NCI-H1417 (cell line): ENCODE measurements at regions not wholly inside any gene's neighbourhood (a gene's known extent, or its start where the extent isn't known, plus 50 kb on each side); places are given as distances from the start of the nearest gene placed in this dataset.

Experiments
- DNase-seq, 3 experiments: peaks; one replicate each; lab custom pipeline; 2025; lab: John Stamatoyannopoulos, UW

DNA sequence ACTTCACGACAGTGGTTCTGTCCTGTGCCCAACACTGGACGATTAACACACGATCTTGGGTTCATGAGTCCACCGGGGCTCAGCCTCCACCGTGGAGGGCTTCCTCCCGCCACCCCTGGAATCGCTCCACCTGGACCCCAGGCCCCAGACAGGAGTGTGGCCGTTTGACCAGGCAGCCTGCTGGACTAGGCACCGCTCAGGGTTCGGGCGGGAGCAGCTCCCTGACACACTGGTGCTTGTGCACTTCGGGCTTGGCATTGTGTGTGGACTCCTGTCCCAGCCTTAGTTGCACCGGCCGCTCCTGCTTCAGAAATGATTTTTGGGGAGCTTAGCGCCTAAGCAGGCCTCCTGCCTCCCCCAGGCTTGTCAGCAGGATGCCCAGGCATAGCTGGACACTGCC, 617.4 kb upstream of the SALL3 start:
- no peak for DNase-seq

- no peak for DNase-seq
Observed at GRCh38 chr18:78363556-78364387, 615.8 kb upstream of the SALL3 start.

DNA sequence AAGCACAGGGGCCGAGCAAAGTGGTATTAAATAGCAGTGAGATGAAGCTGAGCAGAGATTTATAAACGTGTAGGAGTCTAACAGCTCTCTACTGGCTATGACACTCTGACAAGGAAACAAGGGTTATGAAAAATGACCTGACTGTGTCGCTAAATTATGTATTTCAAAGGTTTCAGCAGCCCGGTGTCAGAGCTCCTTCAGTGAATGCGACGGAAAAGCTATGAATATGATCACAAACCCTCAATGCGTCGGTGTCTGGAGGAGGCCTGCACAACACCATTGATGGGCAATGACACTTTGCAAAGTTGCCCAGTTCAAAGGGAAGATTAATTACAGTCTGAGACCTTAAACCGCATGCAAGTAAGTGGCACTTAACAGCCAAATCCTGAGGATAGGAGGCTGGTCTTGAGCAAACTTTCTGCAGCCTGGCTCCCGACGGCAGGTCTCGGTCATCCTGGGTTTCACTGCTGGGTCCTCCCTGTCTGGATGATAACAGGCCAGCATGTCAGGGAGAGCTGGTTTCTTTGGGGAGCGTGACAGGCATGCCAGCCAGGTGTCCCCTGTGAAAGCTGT, 615.1 kb upstream of the SALL3 start:
- DNase-seq, result no peak

GRCh38 chr18:78367996-78368395, 611.6 kb upstream of the SALL3 start:
- no peak for DNase-seq

DNA sequence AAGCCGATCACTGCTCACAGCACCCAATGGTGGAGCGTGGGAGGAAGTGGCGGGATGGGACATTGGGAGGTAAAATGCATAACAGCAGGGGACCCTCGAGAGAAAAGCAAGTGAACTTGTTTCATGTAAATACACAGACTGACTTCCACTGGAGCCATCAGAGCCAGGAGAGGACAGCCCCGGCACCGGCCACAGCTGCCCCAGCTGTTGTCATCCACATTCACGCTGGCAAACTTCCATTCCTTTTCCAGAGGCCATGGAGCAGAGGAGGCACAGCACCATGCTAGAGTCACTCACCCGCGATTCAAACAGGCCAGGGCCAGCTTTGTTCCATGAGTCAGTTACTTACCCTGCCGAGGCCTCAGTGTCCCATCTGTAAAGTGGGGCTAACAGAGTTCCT, 610.9 kb upstream of the SALL3 start:
- DNase-seq, result no peak

- peak in 2 of 3 experiments; percentile 16 to 52 for DNase-seq
Observed at GRCh38 chr18:78376046-78376445, 603.6 kb upstream of the SALL3 start.

DNA sequence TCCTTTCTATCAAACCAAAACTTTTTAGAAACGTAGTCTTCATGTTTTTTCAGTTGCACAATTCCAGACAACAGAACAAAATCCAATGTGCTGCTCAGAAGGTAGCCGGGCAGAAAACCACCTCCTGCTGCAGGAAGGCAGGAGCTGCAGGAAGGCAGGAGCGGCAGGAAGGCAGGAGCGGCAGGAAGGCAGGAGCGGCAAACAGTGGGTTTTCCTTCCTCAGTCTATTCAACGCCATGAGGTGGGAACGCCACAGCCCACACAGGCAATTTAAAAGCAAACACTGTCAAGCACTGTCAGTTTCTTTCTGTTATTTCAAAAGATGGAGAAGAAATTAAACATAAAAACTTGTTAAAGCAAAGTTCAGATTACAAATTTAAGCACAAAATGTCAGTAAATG, 601.2 kb upstream of the SALL3 start:
- DNase-seq, result no peak

GRCh38 chr18:78378983-78379382, 600.6 kb upstream of the SALL3 start:
- DNase-seq, result no peak

GRCh38 chr18:78390348-78390951, 589.2 kb upstream of the SALL3 start:
- DNase-seq, result no peak

- no peak for DNase-seq
Observed at GRCh38 chr18:78390952-78391348, 588.7 kb upstream of the SALL3 start.

DNA sequence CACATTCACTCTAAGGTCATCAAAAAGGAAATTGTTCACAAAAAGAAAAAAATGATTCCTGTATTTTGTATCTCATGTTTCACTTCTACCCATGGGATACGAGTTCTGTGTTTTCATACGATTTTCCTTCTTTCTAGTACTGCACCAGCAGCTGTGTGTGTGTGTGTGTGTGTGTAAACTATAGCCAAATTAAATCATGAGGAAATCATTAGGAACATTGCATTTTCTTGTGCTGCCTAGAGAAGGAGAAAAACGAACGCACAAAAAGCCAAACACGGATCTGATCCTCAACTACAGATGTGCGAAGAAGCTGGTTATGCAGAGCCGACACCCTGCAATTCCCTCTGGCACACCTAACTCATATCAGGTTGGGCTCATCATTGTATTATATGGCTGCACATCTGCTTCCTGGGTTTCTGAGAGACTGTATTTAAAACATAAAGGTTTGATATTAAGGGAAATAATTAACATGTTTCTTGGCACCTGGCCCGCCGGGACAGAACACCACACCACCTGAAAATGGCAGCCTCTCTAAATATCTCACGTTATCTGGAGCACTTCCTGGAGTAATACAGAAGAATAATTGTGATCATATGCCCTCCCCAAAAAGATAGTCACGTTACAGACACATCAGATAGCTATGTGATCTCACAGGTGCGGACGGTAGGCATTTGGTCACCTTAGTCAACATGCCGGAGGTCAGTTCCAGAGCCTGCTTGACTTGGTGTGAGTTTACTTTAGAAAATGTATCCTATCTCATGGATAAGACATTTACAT, 586.3 kb upstream of the SALL3 start:
- no peak for DNase-seq

DNA sequence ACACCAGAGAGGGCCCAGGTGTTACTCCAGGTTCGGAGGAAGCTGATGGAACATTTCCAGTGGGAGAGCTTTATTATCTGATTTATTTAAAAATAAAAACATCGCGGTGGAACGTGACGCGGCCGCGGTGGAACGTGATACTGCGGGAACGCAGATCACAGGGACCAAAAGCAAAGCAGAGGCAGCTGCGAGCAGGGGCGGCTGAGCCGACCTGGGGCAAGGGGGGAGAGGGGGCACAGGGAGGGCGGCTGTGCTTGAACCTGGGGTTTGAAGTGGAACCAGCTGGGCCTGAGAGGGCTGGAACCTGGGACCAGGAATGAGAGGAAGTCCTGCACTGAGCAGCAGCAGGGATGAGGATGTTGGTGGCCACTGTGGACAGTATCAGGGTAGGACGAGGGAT, 583.5 kb upstream of the SALL3 start:
- no peak for DNase-seq

- DNase-seq, result no peak
Observed at GRCh38 chr18:78396756-78397155, 582.9 kb upstream of the SALL3 start.

DNA sequence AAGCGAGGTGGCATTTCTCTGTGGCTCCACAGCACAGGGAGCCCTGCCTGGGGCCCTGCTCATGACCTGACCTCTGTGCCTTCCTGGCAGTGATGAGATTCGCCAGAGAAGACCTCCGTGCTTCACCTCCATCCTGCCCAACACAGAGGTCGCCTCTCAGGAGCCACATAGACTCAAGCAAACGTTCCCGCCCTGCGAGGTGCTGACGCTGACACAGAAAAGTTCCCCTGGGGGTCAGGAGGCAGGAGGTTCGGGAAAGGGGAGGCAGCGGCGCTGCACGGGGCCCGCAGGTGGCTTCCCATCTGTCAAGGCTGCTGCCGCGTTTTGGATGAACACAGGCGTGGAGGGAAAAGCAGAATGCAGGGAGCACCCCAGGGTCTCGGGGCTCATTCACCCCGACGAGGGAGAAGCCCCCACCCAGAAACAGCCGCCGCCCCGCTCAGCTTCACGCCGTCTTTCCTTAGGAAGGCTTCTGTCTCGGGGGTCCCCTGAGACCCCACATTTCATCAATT, 579.6 kb upstream of the SALL3 start:
- DNase-seq, result no peak

GRCh38 chr18:78402440-78402839, 577.2 kb upstream of the SALL3 start:
- no peak for DNase-seq

DNA sequence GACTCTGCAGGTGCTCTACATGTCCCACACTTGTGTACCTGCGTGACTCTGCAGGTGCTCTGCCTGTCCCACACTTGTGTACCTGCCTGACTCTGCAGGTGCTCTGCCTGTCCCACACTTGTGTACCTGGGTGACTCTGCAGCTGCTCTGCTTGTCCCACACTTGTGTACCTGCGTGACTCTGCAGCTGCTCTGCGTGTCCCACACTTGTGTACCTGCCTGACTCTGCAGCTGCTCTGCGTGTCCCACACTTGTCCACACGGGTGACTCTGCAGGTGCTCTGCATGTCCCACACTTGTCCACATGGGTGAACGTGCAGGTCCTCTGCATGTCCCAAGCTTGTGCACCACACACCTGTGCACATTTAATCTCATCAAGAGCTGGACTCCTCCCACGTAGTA, 576.7 kb upstream of the SALL3 start:
- no peak for DNase-seq

- DNase-seq, result no peak
Observed at GRCh38 chr18:78403371-78403770, 576.2 kb upstream of the SALL3 start.

DNA sequence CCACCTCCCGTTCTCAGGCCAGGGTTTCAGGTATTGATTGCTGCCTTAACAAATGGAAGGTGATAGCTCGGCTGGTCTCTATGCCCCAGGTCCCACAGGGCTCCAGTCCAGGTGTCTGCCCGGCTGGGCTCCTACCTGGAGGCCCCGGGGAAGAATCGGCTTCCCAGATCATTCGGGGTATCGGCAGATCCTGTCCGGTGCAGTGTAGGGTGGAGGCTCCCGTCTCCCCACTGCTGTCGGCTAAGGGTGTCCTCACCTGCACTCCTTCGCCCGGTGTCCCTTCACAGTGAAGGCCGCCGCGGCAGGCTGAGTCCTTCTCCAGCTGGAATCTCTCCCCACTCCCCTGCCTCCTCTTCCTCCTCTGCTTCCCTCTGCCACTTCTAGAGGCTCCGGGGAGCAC, 573.9 kb upstream of the SALL3 start:
- no peak for DNase-seq

GRCh38 chr18:78406743-78407465, 572.7 kb upstream of the SALL3 start:
- DNase-seq, result peak in 2 of 3 experiments; percentile 87 to 91

DNA sequence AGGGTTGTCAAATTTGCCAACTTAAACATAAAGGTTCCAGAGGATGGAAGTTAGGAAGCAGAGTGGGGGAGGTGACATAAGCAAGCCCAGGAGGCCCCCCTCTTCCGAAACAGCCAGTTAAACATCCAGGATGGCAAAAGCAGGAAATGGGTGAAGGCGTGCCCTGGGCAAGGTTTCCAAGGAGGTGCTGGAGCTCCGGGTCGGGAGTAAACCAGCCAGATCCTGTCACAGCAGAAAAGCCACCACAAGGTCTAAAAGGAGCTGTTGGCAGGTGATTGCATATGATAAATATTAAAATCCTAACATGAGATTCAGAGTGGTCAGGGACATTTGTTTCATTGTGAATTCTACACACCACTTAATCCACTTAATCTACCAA, 572.2 kb upstream of the SALL3 start:
- DNase-seq, result peak in 2 of 3 experiments; percentile 87 to 91

GRCh38 chr18:78408623-78409022, 571.0 kb upstream of the SALL3 start:
- DNase-seq, result peak in 1 of 3 experiments; percentile 46
